ENCODE measurements at regions not wholly inside any gene's neighbourhood (a gene's known extent, or its start where the extent isn't known, plus 50 kb on each side); places are given as distances from the start of the nearest gene placed in this dataset.

- no peak for TF ChIP-seq CTCF (IDR thresholded peaks at IDR 0.05)
- DNase-seq = no peak
- no peaks in the 10 kb centered on the region for H3K36me3 ChIP-seq
- peaks cover 26% of the 10 kb centered on the region for H3K9me3 ChIP-seq
- no peak for ATAC-seq
- no peaks in the 10 kb centered on the region for H3K4me1 ChIP-seq
- intact Hi-C loops (cut with DNase I) = no loop called here
- no peaks in the 10 kb centered on the region for H3K27me3 ChIP-seq (ENCODE audit: low read depth)
- H3K4me3 ChIP-seq = no peak overlapping the region
- H3K27ac ChIP-seq = no peak overlapping the region
Observed at GRCh38 chr4:107482546-107482945, 237.5 kb downstream of the PAPSS1 start.

- intact Hi-C loops (cut with DNase I) = no loop called here
- TF ChIP-seq CTCF (IDR thresholded peaks at IDR 0.05) = no peak
Observed at GRCh38 chr4:107478327-107478980, 241.6 kb downstream of the PAPSS1 start.

GRCh38 chr4:107473126-107473525 is 246.9 kb downstream of the PAPSS1 start:
- intact Hi-C loops (cut with DNase I) = no loop called here
- Histone ChIP-seq H3K27me3 (ENCODE audit: low read depth) (no peaks in the 10 kb centered on the region), H3K27ac (no peak overlapping the region), H3K9me3 (no peaks in the 10 kb centered on the region), H3K36me3 (no peaks in the 10 kb centered on the region), H3K4me1 (no peaks in the 10 kb centered on the region), H3K4me3 (no peak overlapping the region)
- DNase-seq = no peak
- TF ChIP-seq CTCF (IDR thresholded peaks at IDR 0.05) = no peak
- ATAC-seq = no peak

More at GRCh38 chr4:107478327-107478980, 241.6 kb downstream of the PAPSS1 start:
- Histone ChIP-seq H3K36me3 (no peaks in the 10 kb centered on the region), H3K27me3 (ENCODE audit: low read depth) (no peaks in the 10 kb centered on the region), H3K4me1 (no peaks in the 10 kb centered on the region), H3K4me3 (no peak overlapping the region), H3K9me3 (peaks cover 21% of the 10 kb centered on the region), H3K27ac (no peak overlapping the region)
- DNase-seq (no peak), ATAC-seq (peak in 1 of 2 donors; percentile 11)

- H3K36me3 ChIP-seq = no peaks in the 10 kb centered on the region
- intact Hi-C loops (cut with DNase I) = no loop called here
- H3K27ac ChIP-seq = no peak overlapping the region
- DNase-seq (no peak), ATAC-seq (no peak)
- no peaks in the 10 kb centered on the region for H3K4me1 ChIP-seq
- no peak for TF ChIP-seq CTCF (IDR thresholded peaks at IDR 0.05)
- H3K4me3 ChIP-seq = no peak overlapping the region
- H3K9me3 ChIP-seq = no peaks in the 10 kb centered on the region
- no peaks in the 10 kb centered on the region for H3K27me3 ChIP-seq (ENCODE audit: low read depth)
Observed at GRCh38 chr4:107472265-107472948, 247.6 kb downstream of the PAPSS1 start.

- TF ChIP-seq CTCF (IDR thresholded peaks at IDR 0.05) = no peak
- Histone ChIP-seq H3K4me1 (no peaks in the 10 kb centered on the region), H3K4me3 (no peak overlapping the region), H3K36me3 (no peaks in the 10 kb centered on the region), H3K9me3 (no peaks in the 10 kb centered on the region), H3K27me3 (ENCODE audit: low read depth) (no peaks in the 10 kb centered on the region), H3K27ac (no peak overlapping the region)
- intact Hi-C loops (cut with DNase I) = no loop called here
- ATAC-seq (no peak), DNase-seq (no peak)
Observed at GRCh38 chr4:107470173-107470572, 249.9 kb downstream of the PAPSS1 start.

All from lower lobe of right lung (tissue), 2 donors.